ENCODE measurements at regions not wholly inside any gene's neighbourhood (a gene's known extent, or its start where the extent isn't known, plus 50 kb on each side); places are given as distances from the start of the nearest gene placed in this dataset.

DNA sequence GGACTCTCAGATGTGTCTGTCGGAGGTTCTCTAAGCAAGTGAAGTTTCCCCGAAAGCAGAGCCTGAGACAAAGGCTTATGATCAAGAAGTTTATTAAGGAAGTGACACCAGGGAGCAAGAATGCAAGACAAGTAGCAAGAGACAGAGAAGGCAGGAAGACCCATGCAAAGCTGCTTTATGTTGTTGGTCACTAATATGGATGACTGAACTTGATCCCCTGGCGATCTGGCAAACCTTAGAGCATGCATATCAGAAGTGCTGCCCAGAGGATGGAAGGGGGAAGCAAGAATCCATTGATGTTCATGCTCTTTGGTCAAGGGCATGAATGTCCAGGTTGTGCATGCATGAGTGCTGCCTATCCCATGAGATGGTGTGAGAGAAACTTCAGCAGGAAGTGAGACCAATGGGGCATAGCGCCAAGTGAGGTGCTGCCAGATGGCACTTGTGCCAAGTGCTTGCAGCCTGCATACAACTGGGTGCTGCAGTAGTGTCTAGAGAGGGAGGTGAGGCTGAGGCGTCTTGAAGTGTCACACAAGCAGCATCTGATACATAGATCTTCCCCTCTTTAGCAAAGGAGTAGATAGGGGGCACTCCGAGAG is 176.5 kb downstream of the SALL1 start:
- TF ChIP-seq, protein P1, sequence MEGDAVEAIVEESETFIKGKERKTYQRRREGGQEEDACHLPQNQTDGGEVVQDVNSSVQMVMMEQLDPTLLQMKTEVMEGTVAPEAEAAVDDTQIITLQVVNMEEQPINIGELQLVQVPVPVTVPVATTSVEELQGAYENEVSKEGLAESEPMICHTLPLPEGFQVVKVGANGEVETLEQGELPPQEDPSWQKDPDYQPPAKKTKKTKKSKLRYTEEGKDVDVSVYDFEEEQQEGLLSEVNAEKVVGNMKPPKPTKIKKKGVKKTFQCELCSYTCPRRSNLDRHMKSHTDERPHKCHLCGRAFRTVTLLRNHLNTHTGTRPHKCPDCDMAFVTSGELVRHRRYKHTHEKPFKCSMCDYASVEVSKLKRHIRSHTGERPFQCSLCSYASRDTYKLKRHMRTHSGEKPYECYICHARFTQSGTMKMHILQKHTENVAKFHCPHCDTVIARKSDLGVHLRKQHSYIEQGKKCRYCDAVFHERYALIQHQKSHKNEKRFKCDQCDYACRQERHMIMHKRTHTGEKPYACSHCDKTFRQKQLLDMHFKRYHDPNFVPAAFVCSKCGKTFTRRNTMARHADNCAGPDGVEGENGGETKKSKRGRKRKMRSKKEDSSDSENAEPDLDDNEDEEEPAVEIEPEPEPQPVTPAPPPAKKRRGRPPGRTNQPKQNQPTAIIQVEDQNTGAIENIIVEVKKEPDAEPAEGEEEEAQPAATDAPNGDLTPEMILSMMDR (IDR thresholded peaks at IDR 0.05; ENCODE audit: low read depth, low read length, missing control alignments) = no peak
- no peak for DNase-seq (ENCODE audit: extremely low read depth, low read depth)

DNA sequence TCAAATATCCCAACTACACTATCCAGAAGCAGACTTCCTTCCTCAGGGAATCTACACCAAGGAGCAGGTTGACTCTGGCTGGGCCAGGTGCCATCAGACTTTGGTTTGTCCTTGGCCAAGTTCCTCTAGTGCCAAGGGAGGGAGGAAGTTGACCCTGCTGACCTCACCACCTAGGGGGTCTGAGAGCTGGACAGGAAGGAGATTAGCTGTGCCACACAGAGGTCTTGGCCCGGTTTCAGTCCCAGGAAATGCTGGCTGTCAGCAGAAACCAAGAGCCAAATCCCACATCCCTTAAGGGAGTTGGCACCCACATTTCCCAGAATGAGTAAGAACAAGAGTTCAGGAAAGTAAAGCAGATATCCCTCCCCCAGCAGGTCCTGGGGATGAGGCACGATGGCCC is 178.2 kb downstream of the SALL1 start:
- DNase-seq (ENCODE audit: extremely low read depth, low read depth) = no peak
- H3K4me3 ChIP-seq (replicated peaks; ENCODE audit: low read depth, low read length) = no peak overlapping the region
- TF ChIP-seq, protein P1 (IDR thresholded peaks at IDR 0.05; ENCODE audit: low read depth, low read length, missing control alignments) = no peak

More for the DNA sequence above, 176.5 kb downstream of the SALL1 start:
- H3K4me3 ChIP-seq (replicated peaks; ENCODE audit: low read depth, low read length) = no peak overlapping the region

DNA sequence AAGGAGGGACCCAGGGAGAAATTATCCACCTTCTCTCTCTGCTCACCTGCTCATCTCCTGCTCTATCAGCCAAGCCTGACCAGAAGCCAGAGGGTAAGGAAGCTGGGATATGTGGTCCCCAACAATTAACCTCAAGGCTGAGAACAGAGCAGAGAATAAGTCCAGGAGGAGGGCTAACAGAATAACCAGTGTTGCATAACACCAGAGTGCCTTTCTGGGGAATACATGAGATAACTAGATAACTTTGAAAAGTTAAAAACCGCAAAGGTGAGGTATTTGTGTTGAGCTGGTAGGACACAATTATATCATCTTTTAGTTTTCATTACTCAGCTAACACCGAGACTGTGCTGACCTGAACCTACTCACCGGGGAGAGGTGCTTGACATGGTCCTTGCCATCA is 180.8 kb downstream of the SALL1 start:
- DNase-seq (ENCODE audit: extremely low read depth, low read depth) = no peak
- no peak overlapping the region for H3K4me3 ChIP-seq (replicated peaks; ENCODE audit: low read depth, low read length)
- TF ChIP-seq, protein P1 (IDR thresholded peaks at IDR 0.05; ENCODE audit: low read depth, low read length, missing control alignments) = no peak

DNA sequence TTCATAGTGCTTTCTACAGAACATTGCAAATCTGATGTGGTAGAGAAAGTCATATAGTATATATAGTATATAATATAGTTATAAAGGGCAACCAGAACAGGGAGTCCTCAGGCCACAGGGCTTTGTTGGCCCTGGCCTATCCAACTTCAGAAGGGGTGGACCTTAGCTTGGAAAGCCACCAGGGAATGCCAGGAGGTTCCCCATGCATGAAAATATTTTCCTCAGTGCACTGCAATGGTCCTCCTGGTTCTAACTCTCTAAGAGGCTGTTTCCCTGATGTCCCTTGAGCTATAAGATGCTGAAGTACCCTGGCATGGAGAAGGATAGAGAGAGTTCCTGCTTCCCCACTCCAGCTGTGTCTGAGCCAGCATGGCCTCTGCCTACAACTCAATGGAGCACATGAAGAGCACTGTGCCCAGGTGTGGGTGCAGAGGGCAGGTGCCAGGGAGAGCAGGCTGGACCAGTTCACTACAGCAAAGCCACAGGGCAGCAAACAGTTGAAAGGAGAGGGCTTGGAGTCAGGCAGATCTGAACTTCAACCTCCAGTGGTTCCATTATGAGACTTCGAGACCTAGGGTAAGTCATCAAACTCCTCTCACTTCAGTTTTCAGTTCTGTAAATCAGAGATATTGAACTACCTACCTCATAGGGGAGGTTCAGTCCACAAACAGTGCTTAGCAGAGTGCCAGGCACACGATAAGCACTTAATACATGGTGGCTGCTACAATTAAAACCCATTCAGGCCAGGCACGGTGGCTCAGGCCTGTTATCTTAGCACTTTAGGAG is 183.1 kb downstream of the SALL1 start:
- TF ChIP-seq, protein P1 (IDR thresholded peaks at IDR 0.05; ENCODE audit: low read depth, low read length, missing control alignments) = no peak
- DNase-seq (ENCODE audit: extremely low read depth, low read depth) = no peak

DNA sequence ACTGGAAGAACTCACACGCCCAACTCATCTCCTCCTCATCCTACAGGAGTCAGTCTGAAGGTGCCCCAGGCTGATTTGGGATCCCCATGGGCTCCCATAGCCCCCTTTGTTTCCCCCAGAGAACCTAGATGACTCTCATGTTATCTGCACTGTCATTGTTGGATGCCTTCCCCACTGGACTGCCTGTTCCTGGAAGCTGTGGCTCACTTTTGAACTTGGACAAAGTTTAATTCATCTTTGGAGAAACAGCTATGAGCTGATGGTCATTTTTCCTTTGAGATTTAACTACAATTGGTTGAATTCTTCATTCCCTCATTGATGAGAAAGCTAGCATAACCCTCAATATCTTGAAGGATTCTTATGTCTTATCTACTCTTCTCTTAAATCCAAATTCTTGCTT is 186.6 kb downstream of the SALL1 start:
- no peak overlapping the region for H3K4me3 ChIP-seq (replicated peaks; ENCODE audit: low read depth, low read length)
- no peak for DNase-seq (ENCODE audit: extremely low read depth, low read depth)
- TF ChIP-seq, protein P1 (IDR thresholded peaks at IDR 0.05; ENCODE audit: low read depth, low read length, missing control alignments) = no peak

More for the DNA sequence above, 183.1 kb downstream of the SALL1 start:
- H3K4me3 ChIP-seq (replicated peaks; ENCODE audit: low read depth, low read length) = no peak overlapping the region

DNA sequence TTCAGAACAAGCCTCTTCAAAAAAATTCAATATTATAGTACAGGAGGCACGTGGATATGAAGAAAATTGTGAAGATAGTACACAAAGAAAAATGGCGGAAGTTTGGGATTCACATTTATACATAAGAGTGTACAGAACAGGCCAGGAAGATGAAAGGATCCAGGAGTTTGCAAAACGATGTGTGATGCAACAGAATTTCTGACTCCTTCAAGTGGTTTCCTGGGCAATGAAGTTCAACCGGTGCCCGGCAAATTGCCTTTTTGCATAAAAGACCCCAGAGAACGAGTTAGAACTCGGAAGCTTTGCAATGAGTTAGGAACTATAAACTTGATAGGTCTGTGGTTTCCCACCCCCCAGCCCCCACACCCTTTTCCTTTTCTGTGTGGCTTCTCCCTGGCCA is 189.1 kb downstream of the SALL1 start:
- DNase-seq (ENCODE audit: extremely low read depth, low read depth) = no peak
- TF ChIP-seq, protein P1 (IDR thresholded peaks at IDR 0.05; ENCODE audit: low read depth, low read length, missing control alignments) = no peak
- no peak overlapping the region for H3K4me3 ChIP-seq (replicated peaks; ENCODE audit: low read depth, low read length)
